NB4 (cell line): ENCODE measurements at regions not wholly inside any gene's neighbourhood (a gene's known extent, or its start where the extent isn't known, plus 50 kb on each side); places are given as distances from the start of the nearest gene placed in this dataset.

Source experiments
- DNase-seq: peaks from one replicate; pipeline ENCODE4 v3.0.0; 2010; ENCODE audit warnings: low read depth
- H3K4me3 ChIP-seq: one replicate; pipeline ENCODE4 v1.5.1; 2011; ENCODE audit warnings: mild to moderate bottlenecking, low read depth, low read length, moderate library complexity
- MAX ChIP-seq: IDR thresholded peaks from 2 replicates; pipeline ENCODE4 v1.6.1; 2011; ENCODE audit warnings: low read depth, low read length
- MYC ChIP-seq: IDR thresholded peaks from 2 replicates; pipeline ENCODE4 v1.6.1; 2011; ENCODE audit warnings: low read depth, low read length
- POLR2A ChIP-seq: IDR thresholded peaks from 2 replicates; pipeline ENCODE4 v1.6.1; 2011; ENCODE audit warnings: mild to moderate bottlenecking; ENCODE audit not compliant: insufficient read length; ENCODE audit errors: extremely low read depth
- TF ChIP-seq, protein P1 (sequence below): IDR thresholded peaks from one replicate; pipeline ENCODE4 v1.5.1; 2012; ENCODE audit warnings: low read depth, low read length

- no peak for TF ChIP-seq POLR2A
- H3K4me3 ChIP-seq: no peak overlapping the region
- DNase-seq: no peak
These were observed 227.3 kb downstream of the XPNPEP1 start for GRCh38 chr10:109695988-109696387.

GRCh38 chr10:109689785-109690184 is 233.5 kb downstream of the XPNPEP1 start:
- H3K4me3 ChIP-seq: no peak overlapping the region
- no peak for DNase-seq
- TF ChIP-seq, protein P1, sequence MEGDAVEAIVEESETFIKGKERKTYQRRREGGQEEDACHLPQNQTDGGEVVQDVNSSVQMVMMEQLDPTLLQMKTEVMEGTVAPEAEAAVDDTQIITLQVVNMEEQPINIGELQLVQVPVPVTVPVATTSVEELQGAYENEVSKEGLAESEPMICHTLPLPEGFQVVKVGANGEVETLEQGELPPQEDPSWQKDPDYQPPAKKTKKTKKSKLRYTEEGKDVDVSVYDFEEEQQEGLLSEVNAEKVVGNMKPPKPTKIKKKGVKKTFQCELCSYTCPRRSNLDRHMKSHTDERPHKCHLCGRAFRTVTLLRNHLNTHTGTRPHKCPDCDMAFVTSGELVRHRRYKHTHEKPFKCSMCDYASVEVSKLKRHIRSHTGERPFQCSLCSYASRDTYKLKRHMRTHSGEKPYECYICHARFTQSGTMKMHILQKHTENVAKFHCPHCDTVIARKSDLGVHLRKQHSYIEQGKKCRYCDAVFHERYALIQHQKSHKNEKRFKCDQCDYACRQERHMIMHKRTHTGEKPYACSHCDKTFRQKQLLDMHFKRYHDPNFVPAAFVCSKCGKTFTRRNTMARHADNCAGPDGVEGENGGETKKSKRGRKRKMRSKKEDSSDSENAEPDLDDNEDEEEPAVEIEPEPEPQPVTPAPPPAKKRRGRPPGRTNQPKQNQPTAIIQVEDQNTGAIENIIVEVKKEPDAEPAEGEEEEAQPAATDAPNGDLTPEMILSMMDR: no peak
- TF ChIP-seq POLR2A: no peak
- no peak for TF ChIP-seq MAX
- TF ChIP-seq MYC: no peak

- no peak for DNase-seq
- TF ChIP-seq MYC (no peak), POLR2A (no peak), MAX (no peak)
- TF ChIP-seq, protein P1: no peak
- no peak overlapping the region for H3K4me3 ChIP-seq
These were observed 243.8 kb downstream of the XPNPEP1 start for GRCh38 chr10:109679478-109679877.

DNA sequence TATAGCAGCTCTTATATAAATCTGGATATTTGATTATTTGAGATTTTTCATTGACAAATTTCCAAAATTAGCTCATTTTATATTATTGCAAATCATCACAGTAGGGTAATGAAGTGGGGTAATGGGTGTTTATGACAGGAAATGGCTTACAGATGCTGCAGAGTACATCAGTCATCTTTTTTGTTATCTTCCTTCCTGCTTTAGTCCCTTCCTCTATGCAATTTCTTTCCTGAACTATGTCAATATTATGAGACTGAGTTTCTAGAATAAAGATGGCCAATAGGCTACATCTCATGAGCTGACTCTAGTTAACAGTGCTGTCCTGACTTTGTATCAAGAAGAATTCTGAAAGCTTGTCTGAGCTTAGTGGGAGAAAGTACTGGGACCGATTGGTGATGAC is 244.5 kb downstream of the XPNPEP1 start:
- TF ChIP-seq POLR2A (no peak), MYC (no peak), MAX (no peak)
- TF ChIP-seq, protein P1: no peak
- no peak overlapping the region for H3K4me3 ChIP-seq
- no peak for DNase-seq

DNA sequence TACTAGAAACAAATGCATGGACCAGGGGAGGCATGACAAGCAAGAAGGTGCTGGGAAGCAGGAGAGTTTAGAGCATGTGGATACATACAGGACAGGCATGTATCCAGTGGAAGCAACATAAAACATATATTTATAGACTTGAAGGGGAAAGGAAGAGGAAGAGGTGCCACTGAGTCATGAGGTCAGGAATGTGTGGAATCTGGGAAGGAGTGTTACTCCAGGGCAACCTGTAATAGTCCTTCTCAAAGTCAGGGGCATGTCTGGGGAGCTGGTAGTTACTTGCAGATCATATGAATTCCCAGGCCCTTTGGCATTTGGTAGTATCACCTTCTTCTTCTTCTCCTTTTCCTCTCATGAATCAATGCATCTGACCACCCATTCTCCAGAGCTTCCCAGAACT is 246.6 kb downstream of the XPNPEP1 start:
- no peak for TF ChIP-seq MYC
- TF ChIP-seq, protein P1: no peak
- TF ChIP-seq POLR2A: no peak
- TF ChIP-seq MAX: no peak
- no peak overlapping the region for H3K4me3 ChIP-seq
- DNase-seq: no peak

DNA sequence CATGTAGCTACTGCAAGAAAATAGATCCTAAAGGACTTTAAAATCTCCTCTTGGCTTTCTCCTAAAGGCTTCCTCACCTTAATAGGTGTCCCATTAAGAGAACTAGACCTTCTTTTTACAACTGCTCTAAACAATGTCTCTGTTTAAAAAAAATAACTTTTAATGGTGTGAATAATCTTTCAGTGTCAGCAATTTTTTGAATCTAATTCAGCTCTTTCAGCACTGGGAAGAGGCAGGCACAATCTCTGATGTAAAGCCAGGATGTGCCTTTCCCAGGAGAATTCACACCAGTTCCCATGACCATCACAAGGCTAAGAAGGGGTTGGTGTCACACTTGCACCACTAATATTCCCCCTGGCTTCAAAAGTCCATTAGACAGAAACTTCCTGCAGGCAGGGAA is 254.6 kb downstream of the XPNPEP1 start:
- no peak for TF ChIP-seq MAX
- TF ChIP-seq, protein P1: no peak
- no peak for TF ChIP-seq POLR2A
- TF ChIP-seq MYC: no peak
- H3K4me3 ChIP-seq: no peak overlapping the region
- no peak for DNase-seq
